Liver (tissue), 8 donors: ENCODE measurements at regions not wholly inside any gene's neighbourhood (a gene's known extent, or its start where the extent isn't known, plus 50 kb on each side); places are given as distances from the start of the nearest gene placed in this dataset.

Experiments used
- DNase-seq: peaks from one replicate; pipeline ENCODE4 v3.0.0-alpha.2; 2017; ENCODE audit warnings: low spot score
- H3K27ac ChIP-seq, 2 donors: one replicate each; pipeline ENCODE4 v1.7.0; 2013; ENCODE audit warnings: inconsistent platforms in 2 of 2, low read length in 2 of 2, control low read depth in 1 of 2, low read depth in 1 of 2, mild to moderate bottlenecking in 1 of 2
- H3K27me3 ChIP-seq, 4 donors: one replicate each; pipeline versions ENCODE4 v1.6.1 to v1.7.0; 2013; ENCODE audit warnings: low read length in 3 of 4, inconsistent platforms in 1 of 4, mild to moderate bottlenecking in 1 of 4, moderate library complexity in 1 of 4; ENCODE audit not compliant: control insufficient read depth in 4 of 4, insufficient read depth in 4 of 4
- H3K36me3 ChIP-seq, 4 donors: one replicate each; pipeline versions ENCODE4 v1.6.1 to v1.7.0; 2013; ENCODE audit warnings: low read length in 3 of 4, mild to moderate bottlenecking in 3 of 4, low read depth in 1 of 4, moderate library complexity in 1 of 4; ENCODE audit not compliant: control insufficient read depth in 4 of 4, insufficient read depth in 3 of 4
- H3K4me1 ChIP-seq, 4 donors: one replicate each; pipeline versions ENCODE4 v1.6.1 to v1.7.0; 2013; ENCODE audit warnings: low read length in 3 of 4, mild to moderate bottlenecking in 3 of 4, moderate library complexity in 1 of 4; ENCODE audit not compliant: control insufficient read depth in 4 of 4, insufficient read depth in 4 of 4
- H3K4me3 ChIP-seq, 3 donors: one replicate each; pipeline versions ENCODE4 v1.6.1 to v1.7.0; 2013; ENCODE audit warnings: low read length in 3 of 3, control low read depth in 1 of 3, low read depth in 1 of 3, mild to moderate bottlenecking in 1 of 3
- H3K9ac ChIP-seq, 2 donors: one replicate each; pipeline ENCODE4 v1.7.0; 2013; ENCODE audit warnings: low read length in 2 of 2, mild to moderate bottlenecking in 2 of 2, moderate library complexity in 2 of 2, control low read depth in 1 of 2, low read depth in 1 of 2
- H3K9me3 ChIP-seq, 4 donors: one replicate each; pipeline versions ENCODE4 v1.6.1 to v1.7.0; 2013; ENCODE audit warnings: low read length in 3 of 4; ENCODE audit not compliant: control insufficient read depth in 4 of 4
- FOXA1 ChIP-seq: IDR thresholded peaks from 2 replicates; pipeline ENCODE4 v1.6.1; 2016; ENCODE audit warnings: antibody characterized with exemption
- FOXA2 ChIP-seq: IDR thresholded peaks from 2 replicates; pipeline ENCODE4 v1.6.1; 2016; ENCODE audit warnings: antibody characterized with exemption
- GABPA ChIP-seq, 2 donors: IDR thresholded peaks in 1 of 2; conservative IDR thresholded peaks in 1 of 2; 2 replicates each; pipeline ENCODE4 v1.6.1; 2016; ENCODE audit warnings: antibody characterized with exemption in 2 of 2, mild to moderate bottlenecking in 1 of 2, moderate library complexity in 1 of 2
- HNF4A ChIP-seq, 2 donors: conservative IDR thresholded peaks; 2 replicates each; pipeline ENCODE4 v1.6.1; 2016; ENCODE audit warnings: antibody characterized with exemption in 2 of 2, mild to moderate bottlenecking in 2 of 2
- HNF4G ChIP-seq: IDR thresholded peaks from 2 replicates; pipeline ENCODE4 v1.6.1; 2016; ENCODE audit warnings: antibody characterized with exemption
- JUND ChIP-seq, 2 donors: IDR thresholded peaks; 2 replicates each; pipeline ENCODE4 v1.6.1; 2016; ENCODE audit warnings: antibody characterized with exemption in 2 of 2
- NR2F2 ChIP-seq: IDR thresholded peaks from 2 replicates; pipeline ENCODE4 v1.6.1; 2016; ENCODE audit warnings: antibody characterized with exemption
- RAD21 ChIP-seq, 2 donors: IDR thresholded peaks; 2 replicates each; pipeline ENCODE4 v1.6.1; 2016; ENCODE audit warnings: antibody characterized with exemption in 2 of 2, mild to moderate bottlenecking in 2 of 2
- RXRA ChIP-seq, 2 donors: IDR thresholded peaks; 2 replicates each; pipeline ENCODE4 v1.6.1; 2017 to 2018; ENCODE audit warnings: antibody characterized with exemption in 2 of 2, mild to moderate bottlenecking in 1 of 2
- SP1 ChIP-seq: IDR thresholded peaks from 2 replicates; pipeline ENCODE4 v1.6.1; 2018; ENCODE audit warnings: antibody characterized with exemption, mild to moderate bottlenecking
- TAF1 ChIP-seq: conservative IDR thresholded peaks from 2 replicates; pipeline ENCODE4 v1.6.1; 2016; ENCODE audit warnings: antibody characterized with exemption, mild to moderate bottlenecking
- YY1 ChIP-seq: IDR thresholded peaks from 2 replicates; pipeline ENCODE4 v1.6.1; 2016; ENCODE audit warnings: antibody characterized with exemption, mild to moderate bottlenecking
- WGBS: extraction: QIAGEN DNeasy Blood & Tissue Kit; methylation state at CpG from one replicate; pipeline ENCODE4 v1.1.7; 2013; 5-methylcytosine and 5-hydroxymethylcytosine counted together
- TF ChIP-seq, protein P1 (sequence below): fragments of 150-350 bp; IDR thresholded peaks from 2 replicates; pipeline ENCODE4 v1.5.1; 2017; ENCODE audit warnings: improper control_type of control experiment, low read depth, low read length; ENCODE audit not compliant: missing input control
- TF ChIP-seq, protein P2 (sequence below): IDR thresholded peaks from 2 replicates; pipeline ENCODE4 v1.6.1; 2016; ENCODE audit warnings: antibody characterized with exemption
- TF ChIP-seq, protein P3 (sequence below): IDR thresholded peaks from 2 replicates; pipeline ENCODE4 v1.6.1; 2016; ENCODE audit warnings: antibody characterized with exemption
- TF ChIP-seq, protein P4 (sequence below): IDR thresholded peaks from 2 replicates; pipeline ENCODE4 v1.6.1; 2016; ENCODE audit warnings: antibody characterized with exemption, mild to moderate bottlenecking
- TF ChIP-seq, protein P5 (sequence below): IDR thresholded peaks from 2 replicates; pipeline ENCODE4 v1.6.1; 2016; ENCODE audit warnings: antibody characterized with exemption
- donor health status: healthy.
- donor health status: healthy.
- donor health status: healthy.
- donor health status: healthy.
- donor health status: healthy.

DNA sequence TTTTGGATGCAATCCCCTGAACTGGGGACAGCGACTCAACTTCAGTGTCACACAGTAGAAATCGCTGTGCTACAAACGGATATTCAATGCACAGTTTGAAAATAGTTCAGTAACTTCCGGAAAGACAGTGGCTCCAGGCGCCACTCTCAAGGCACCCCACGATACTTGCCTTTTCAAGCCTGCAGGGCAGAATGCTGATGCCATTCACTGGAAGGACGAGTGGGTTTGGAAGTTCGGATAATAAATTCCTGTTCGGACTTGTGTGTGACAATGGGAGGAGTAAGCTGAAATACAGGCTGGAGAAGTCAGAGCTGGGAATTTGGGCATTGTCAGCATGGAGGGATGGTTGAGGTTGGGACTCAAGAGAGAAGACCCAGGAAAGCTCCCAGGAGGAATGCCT lies 64.3 kb upstream of the HELT start (continued):
- TF ChIP-seq, protein P1, sequence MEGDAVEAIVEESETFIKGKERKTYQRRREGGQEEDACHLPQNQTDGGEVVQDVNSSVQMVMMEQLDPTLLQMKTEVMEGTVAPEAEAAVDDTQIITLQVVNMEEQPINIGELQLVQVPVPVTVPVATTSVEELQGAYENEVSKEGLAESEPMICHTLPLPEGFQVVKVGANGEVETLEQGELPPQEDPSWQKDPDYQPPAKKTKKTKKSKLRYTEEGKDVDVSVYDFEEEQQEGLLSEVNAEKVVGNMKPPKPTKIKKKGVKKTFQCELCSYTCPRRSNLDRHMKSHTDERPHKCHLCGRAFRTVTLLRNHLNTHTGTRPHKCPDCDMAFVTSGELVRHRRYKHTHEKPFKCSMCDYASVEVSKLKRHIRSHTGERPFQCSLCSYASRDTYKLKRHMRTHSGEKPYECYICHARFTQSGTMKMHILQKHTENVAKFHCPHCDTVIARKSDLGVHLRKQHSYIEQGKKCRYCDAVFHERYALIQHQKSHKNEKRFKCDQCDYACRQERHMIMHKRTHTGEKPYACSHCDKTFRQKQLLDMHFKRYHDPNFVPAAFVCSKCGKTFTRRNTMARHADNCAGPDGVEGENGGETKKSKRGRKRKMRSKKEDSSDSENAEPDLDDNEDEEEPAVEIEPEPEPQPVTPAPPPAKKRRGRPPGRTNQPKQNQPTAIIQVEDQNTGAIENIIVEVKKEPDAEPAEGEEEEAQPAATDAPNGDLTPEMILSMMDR: no peak
- TF ChIP-seq, protein P2, sequence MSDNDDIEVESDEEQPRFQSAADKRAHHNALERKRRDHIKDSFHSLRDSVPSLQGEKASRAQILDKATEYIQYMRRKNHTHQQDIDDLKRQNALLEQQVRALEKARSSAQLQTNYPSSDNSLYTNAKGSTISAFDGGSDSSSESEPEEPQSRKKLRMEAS: no peak
- TF ChIP-seq RXRA (IDR thresholded peaks at IDR 0.05): no peak

DNA sequence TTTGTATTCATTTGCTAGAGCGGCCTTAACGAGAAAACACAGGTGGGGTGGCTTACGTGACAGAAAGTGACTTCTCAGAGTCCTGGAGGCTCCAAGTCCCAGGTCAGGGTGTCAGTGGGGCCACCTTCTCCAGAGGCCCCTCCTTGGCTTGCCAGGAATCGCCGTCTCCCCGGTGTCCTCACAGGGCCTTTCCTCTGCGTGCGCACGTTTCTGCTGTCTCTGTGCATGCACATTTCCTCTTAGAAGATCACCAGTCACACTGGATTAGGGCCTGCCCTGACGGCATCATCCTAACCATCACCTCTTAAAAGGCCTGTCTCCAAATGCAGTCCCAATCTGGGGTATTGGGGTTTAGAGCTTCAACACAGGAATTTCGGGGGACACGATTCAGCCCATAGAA lies 63.8 kb upstream of the HELT start:
- 92% methylated on average over 12 of the region's 12 CpGs for WGBS
- no peak overlapping the region for H3K27ac ChIP-seq
- H3K4me3 ChIP-seq: no peak overlapping the region
- TF ChIP-seq, protein P3, sequence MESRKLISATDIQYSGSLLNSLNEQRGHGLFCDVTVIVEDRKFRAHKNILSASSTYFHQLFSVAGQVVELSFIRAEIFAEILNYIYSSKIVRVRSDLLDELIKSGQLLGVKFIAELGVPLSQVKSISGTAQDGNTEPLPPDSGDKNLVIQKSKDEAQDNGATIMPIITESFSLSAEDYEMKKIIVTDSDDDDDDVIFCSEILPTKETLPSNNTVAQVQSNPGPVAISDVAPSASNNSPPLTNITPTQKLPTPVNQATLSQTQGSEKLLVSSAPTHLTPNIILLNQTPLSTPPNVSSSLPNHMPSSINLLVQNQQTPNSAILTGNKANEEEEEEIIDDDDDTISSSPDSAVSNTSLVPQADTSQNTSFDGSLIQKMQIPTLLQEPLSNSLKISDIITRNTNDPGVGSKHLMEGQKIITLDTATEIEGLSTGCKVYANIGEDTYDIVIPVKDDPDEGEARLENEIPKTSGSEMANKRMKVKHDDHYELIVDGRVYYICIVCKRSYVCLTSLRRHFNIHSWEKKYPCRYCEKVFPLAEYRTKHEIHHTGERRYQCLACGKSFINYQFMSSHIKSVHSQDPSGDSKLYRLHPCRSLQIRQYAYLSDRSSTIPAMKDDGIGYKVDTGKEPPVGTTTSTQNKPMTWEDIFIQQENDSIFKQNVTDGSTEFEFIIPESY: no peak
- TF ChIP-seq HNF4G (no peak), GABPA (IDR thresholded peaks at IDR 0.05 in 1 of 2, conservative IDR thresholded peaks at IDR 0.05 in 1 of 2) (no peak), RXRA (IDR thresholded peaks at IDR 0.05) (no peak), RAD21 (IDR thresholded peaks at IDR 0.05) (no peak), TAF1 (no peak), YY1 (no peak)
- TF ChIP-seq, protein P2: no peak
- H3K9ac ChIP-seq: no peak overlapping the region
- no peaks in the 10 kb centered on the region for H3K27me3 ChIP-seq
- no peaks in the 10 kb centered on the region for H3K9me3 ChIP-seq
- peaks cover 0 to 9% (median 5%) of the 10 kb centered on the region in 4 donors for H3K4me1 ChIP-seq
- no peaks in the 10 kb centered on the region for H3K36me3 ChIP-seq
- no peak for DNase-seq

DNA sequence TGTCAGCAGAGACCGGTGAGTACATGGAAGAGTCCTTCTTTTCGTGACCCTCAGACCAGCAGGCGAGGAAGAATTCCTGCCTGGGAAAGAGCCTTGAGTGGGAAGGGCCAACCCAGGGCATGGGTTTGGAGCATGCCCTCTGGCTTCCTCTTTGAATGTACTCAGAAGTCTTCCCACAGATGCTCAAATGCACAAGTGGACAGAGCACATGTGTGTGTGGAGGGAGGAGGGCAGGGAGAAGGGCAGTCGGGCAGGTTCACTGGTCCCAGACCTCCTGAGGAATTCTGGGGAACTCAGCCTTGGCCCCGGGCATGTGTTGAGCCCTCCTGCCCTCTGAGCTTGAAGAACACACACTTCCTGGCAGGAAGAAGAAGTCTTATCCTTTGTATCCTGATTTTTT lies 63.2 kb upstream of the HELT start:
- Histone ChIP-seq H3K4me3 (no peak overlapping the region), H3K36me3 (no peaks in the 10 kb centered on the region), H3K9ac (no peak overlapping the region), H3K27me3 (no peaks in the 10 kb centered on the region), H3K9me3 (no peaks in the 10 kb centered on the region), H3K4me1 (peaks cover 1 to 12% (median 7%) of the 10 kb centered on the region in 4 donors), H3K27ac (no peak overlapping the region)
- TF ChIP-seq TAF1: no peak
- TF ChIP-seq RAD21 (IDR thresholded peaks at IDR 0.05): no peak
- TF ChIP-seq RXRA (IDR thresholded peaks at IDR 0.05): no peak
- TF ChIP-seq NR2F2: no peak
- TF ChIP-seq, protein P3: no peak
- no peak for TF ChIP-seq GABPA (IDR thresholded peaks at IDR 0.05 in 1 of 2, conservative IDR thresholded peaks at IDR 0.05 in 1 of 2)
- no peak for TF ChIP-seq FOXA2
- TF ChIP-seq JUND (IDR thresholded peaks at IDR 0.05): no peak
- TF ChIP-seq, protein P4, sequence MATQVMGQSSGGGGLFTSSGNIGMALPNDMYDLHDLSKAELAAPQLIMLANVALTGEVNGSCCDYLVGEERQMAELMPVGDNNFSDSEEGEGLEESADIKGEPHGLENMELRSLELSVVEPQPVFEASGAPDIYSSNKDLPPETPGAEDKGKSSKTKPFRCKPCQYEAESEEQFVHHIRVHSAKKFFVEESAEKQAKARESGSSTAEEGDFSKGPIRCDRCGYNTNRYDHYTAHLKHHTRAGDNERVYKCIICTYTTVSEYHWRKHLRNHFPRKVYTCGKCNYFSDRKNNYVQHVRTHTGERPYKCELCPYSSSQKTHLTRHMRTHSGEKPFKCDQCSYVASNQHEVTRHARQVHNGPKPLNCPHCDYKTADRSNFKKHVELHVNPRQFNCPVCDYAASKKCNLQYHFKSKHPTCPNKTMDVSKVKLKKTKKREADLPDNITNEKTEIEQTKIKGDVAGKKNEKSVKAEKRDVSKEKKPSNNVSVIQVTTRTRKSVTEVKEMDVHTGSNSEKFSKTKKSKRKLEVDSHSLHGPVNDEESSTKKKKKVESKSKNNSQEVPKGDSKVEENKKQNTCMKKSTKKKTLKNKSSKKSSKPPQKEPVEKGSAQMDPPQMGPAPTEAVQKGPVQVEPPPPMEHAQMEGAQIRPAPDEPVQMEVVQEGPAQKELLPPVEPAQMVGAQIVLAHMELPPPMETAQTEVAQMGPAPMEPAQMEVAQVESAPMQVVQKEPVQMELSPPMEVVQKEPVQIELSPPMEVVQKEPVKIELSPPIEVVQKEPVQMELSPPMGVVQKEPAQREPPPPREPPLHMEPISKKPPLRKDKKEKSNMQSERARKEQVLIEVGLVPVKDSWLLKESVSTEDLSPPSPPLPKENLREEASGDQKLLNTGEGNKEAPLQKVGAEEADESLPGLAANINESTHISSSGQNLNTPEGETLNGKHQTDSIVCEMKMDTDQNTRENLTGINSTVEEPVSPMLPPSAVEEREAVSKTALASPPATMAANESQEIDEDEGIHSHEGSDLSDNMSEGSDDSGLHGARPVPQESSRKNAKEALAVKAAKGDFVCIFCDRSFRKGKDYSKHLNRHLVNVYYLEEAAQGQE: no peak
- TF ChIP-seq FOXA1: no peak
- TF ChIP-seq, protein P5, sequence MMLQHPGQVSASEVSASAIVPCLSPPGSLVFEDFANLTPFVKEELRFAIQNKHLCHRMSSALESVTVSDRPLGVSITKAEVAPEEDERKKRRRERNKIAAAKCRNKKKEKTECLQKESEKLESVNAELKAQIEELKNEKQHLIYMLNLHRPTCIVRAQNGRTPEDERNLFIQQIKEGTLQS: no peak
- no peak for TF ChIP-seq YY1
- TF ChIP-seq SP1: no peak
- TF ChIP-seq, protein P1: no peak
- TF ChIP-seq HNF4A (conservative IDR thresholded peaks at IDR 0.05): no peak
- TF ChIP-seq HNF4G: no peak
- no peak for DNase-seq
- 78% methylated on average over 5 of the region's 5 CpGs for WGBS
